ENCODE measurements at regions not wholly inside any gene's neighbourhood (a gene's known extent, or its start where the extent isn't known, plus 50 kb on each side); places are given as distances from the start of the nearest gene placed in this dataset.
A peak's percentile ranks its signal among the peaks of the same experiment; 100 is the strongest.

DNA sequence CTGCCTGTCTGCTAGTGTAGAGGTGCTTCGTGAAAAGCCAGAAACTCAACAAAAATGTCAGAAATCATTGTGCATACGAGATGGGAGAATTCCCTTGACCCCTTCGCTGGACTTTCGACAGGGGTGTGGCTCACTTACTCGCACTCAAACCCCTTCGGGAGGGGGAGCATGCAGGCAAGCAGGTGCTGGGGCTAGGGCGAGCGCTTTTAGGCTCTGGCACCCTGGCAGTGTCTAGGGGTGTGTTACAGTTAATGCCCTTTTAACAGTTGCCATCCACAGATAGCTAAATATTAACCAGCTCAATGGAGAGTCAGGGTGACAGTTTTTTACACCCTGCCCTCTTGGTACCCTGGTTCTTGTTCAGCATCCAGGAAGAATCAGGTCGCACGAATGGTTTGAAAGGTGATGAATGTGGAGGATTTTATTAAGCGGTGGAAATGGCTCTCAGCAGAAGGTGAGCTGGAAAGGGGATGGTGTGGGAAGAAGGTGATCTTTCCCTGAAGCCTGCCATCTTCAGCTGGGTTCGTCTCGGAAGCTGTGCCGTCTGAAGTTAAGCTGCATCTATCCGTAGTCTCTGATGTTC, 59.6 kb upstream of the SHANK2 start:
- no peak for ATAC-seq
- H3K27ac Mint-ChIP-seq = no peak overlapping the region
- H3K4me3 Mint-ChIP-seq = no peak overlapping the region
- H3K4me1 Mint-ChIP-seq = no peaks in the 10 kb centered on the region
- no peaks in the 10 kb centered on the region for H3K36me3 Mint-ChIP-seq
- no peaks in the 10 kb centered on the region for H3K27me3 Mint-ChIP-seq
- peaks cover 3% of the 10 kb centered on the region for H3K9me3 Mint-ChIP-seq

DNA sequence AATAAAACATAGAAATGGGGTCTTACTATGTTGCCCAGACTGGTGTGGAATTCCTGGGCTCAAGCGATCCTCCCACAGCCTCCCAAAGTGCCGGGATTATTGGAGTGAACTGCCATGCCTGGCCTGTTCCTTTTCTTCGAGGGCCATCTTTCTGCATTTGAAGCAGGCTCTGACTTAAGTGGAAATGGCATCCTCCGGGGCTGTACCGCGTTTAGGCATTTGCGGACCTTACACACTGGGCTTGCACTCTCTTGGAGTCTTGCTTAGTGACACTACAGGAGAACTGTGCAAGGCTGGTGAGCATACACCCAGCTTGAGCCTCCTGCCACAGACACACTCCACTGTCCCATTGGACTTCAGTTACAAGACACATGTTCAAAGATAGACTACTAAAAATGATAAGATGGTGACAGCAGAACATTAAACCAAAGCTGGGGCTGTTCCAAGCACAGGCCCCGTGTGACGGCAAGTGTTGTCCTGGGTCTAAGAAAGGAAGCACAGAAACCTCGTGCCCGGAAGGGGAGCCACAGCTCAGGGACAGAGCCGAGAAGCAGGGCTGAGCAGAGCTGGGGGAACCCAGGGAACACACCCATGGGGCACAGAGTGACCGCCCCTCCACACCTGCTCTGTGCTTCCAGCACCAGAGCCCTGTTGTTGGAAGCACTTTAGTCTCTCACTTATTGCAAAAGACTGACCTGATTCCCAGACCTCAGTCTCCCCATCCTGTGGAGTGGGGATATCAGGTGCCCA, 59.0 kb upstream of the SHANK2 start:
- H3K9me3 Mint-ChIP-seq = no peaks in the 10 kb centered on the region

DNA sequence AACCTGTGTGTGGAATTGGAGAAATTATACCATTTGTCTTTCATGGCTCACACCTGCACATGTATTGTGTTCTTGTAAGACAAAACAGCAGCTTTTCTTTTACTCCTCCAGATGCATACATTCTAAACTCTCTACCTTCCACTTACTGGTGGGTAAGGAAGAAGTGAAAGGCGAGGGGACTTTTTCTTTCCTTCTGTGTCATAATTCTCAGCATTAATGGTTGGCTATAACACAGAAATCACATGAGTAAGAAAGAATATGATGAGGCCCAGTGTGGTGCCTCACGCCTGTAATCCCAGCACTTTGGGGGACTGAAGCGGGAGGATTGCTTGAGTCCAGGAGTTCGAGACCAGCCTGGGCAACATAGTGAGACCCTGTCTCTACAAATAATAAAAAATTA, 57.8 kb upstream of the SHANK2 start:
- H3K36me3 Mint-ChIP-seq = no peaks in the 10 kb centered on the region
- no peaks in the 10 kb centered on the region for H3K4me1 Mint-ChIP-seq
- H3K27ac Mint-ChIP-seq = no peak overlapping the region
- no peaks in the 10 kb centered on the region for H3K9me3 Mint-ChIP-seq
- no peaks in the 10 kb centered on the region for H3K27me3 Mint-ChIP-seq
- peak; percentile 60 for ATAC-seq
- no peak overlapping the region for H3K4me3 Mint-ChIP-seq

More for the DNA sequence above, 59.0 kb upstream of the SHANK2 start:
- no peak for ATAC-seq
- Mint-ChIP-seq H3K4me1 (no peaks in the 10 kb centered on the region), H3K27ac (no peak overlapping the region), H3K27me3 (no peaks in the 10 kb centered on the region), H3K4me3 (no peak overlapping the region), H3K36me3 (no peaks in the 10 kb centered on the region)

DNA sequence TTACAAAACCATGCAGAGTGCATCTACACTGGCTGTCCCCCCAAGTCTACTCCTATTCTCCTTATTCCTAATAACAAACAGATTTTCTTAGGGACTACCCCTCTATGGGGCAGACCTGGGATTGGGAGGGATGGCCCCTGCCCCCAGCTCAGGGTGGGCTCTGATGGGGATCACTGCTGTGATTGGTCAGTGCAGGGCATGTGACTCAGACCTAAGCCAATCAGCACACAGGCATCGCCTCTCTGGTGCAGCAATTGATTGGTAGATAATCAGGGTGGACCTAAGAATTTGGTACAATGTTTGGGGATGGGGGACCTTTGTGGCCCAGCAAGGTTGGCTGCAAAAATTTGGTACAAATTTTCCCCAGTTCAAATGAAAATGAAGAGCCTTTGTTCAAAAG, 57.2 kb upstream of the SHANK2 start:
- H3K9me3 Mint-ChIP-seq = no peaks in the 10 kb centered on the region
- ATAC-seq = no peak
- no peaks in the 10 kb centered on the region for H3K4me1 Mint-ChIP-seq
- H3K4me3 Mint-ChIP-seq = no peak overlapping the region
- no peaks in the 10 kb centered on the region for H3K27me3 Mint-ChIP-seq
- no peaks in the 10 kb centered on the region for H3K36me3 Mint-ChIP-seq
- no peak overlapping the region for H3K27ac Mint-ChIP-seq

DNA sequence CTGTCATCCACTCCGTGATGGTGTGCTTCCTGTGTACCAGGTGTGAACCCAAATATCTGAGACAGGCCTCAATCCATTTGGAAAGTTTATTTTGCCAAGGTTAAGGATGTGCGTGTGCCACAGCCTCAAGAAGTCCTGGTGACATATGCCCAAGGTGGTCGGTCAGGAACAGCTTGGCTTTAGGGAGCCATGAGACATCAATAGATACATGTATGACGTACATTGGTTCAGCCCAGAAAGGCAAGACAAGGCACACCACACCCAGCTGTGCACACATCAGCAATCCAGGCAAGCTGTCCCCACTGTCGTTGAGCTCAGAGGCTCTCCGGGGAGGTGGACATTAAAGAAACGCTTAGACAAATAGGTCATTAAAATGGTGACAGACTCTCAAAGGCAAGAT, 56.8 kb upstream of the SHANK2 start:
- H3K4me1 Mint-ChIP-seq = no peaks in the 10 kb centered on the region
- no peaks in the 10 kb centered on the region for H3K27me3 Mint-ChIP-seq
- no peaks in the 10 kb centered on the region for H3K36me3 Mint-ChIP-seq
- no peak overlapping the region for H3K27ac Mint-ChIP-seq
- H3K9me3 Mint-ChIP-seq = no peaks in the 10 kb centered on the region
- no peak for ATAC-seq
- no peak overlapping the region for H3K4me3 Mint-ChIP-seq

DNA sequence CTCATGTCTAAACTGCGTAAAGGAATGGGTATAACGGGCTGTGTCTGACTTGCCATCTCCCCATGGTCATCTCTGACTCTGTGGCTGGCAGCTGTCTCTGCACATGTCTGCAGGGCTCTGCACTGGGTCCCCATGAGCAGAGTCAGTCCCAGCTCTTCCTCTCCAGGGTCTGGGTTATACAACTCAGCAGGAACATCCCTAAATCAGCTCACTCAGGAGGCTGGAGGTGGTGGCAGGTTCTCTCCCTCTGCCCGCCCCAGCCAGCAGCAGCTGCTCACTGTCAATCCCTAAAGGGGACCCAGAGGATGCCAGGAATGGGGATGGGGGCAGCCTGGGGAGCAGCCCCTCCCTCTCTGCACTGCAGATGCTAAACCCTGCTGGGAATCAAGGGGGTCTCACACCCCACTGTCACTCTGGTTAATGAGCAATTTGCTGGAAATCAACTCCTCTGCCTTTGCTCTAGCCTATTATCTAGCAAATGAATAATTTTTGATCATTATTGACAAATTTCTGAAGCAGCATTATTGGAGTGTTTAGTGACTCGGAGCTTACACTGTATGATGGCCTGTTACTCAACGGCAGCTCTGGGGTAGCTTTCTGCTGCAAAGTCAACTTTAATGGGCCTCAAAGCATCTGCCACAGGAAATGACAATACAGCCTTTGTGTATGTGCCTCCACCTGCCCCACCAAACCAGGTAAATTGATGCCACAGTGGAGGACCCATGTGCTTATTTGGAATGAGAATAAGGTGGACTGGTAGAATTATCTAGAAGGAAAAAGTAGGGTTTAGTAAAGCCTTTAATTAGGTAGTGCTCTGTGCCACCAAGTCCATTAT, 55.7 kb upstream of the SHANK2 start:
- H3K36me3 Mint-ChIP-seq = no peaks in the 10 kb centered on the region
- H3K4me3 Mint-ChIP-seq = no peak overlapping the region
- no peaks in the 10 kb centered on the region for H3K4me1 Mint-ChIP-seq
- H3K27ac Mint-ChIP-seq = no peak overlapping the region
- no peak for ATAC-seq
- no peaks in the 10 kb centered on the region for H3K27me3 Mint-ChIP-seq
- no peaks in the 10 kb centered on the region for H3K9me3 Mint-ChIP-seq

DNA sequence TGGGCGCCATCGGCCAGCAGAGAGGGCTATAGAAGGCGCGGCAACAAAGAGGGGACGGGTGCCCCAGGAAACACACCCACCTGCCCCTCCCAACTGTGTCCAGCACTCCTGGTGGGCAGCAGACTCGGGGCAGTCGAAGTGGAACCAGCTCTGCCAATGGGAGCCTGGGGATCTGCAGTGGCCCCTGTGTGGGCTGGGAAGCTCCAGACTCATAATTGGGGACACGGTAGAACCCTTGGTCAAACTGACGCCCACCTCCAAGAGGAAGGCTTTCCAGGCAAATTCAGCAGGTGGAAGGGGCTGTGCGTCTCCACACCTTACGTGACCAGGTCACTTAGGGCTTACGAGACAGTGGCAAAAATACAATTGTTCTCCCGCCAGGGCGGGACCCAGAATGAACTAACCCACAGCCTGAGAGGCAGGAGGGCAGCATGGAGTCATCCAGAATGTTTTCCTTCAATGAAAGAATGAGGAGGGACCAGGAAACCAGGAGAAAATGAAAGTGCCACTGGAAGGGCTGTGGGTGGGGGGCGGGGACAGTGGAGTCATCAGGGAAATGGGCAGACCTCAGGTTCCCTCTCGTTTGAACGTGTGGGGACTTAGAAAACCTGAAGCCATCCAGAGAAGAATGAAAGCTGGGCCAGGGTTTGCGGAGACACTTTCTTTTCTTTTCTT, 53.2 kb upstream of the SHANK2 start:
- no peaks in the 10 kb centered on the region for H3K4me1 Mint-ChIP-seq
- H3K27me3 Mint-ChIP-seq = peaks cover 24% of the 10 kb centered on the region
- no peak overlapping the region for H3K4me3 Mint-ChIP-seq
- H3K36me3 Mint-ChIP-seq = no peaks in the 10 kb centered on the region
- peak; percentile 6 for ATAC-seq
- no peak overlapping the region for H3K27ac Mint-ChIP-seq
- H3K9me3 Mint-ChIP-seq = no peaks in the 10 kb centered on the region

DNA sequence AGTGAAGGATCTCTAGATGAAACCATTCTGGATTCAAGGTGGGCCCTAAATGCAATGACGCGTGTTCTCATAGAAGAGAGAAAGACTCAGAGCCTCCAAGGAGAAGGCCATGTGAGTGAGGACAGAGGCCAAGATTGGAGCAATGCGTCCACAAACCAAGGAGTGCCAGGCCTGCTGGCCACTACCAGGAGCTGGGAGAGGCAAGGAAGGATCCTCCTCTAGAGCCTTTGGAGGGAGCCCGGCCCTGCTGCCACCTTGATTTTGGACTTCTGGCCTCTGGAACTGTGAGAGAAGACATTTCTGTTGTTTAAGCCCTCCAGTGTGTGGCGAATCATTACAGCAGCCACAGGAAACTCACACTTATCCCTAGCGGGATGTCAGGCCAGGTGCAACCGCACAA, 52.7 kb upstream of the SHANK2 start:
- Mint-ChIP-seq H3K9me3 (no peaks in the 10 kb centered on the region), H3K4me1 (no peaks in the 10 kb centered on the region), H3K27me3 (peaks cover 29% of the 10 kb centered on the region)

DNA sequence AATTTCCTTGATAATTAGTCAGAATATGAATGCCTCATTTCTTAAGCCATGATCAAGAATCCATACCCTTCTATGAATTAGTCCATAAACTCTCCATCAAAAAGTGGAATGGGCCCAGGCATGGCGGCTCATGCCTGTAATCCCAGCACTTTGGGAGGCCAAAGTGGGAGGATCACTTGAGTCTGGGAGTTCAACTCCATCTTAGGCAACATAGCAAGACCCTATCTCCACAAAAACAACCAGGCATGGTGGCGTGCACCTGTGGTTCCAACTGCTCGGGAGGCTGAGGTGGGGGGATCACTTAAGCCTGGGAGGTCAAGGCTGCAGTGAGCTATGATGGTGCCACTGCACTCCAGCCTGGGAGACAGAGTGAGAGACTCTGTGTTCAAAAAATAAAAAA, 52.1 kb upstream of the SHANK2 start:
- Mint-ChIP-seq H3K4me1 (no peaks in the 10 kb centered on the region), H3K9me3 (no peaks in the 10 kb centered on the region)

More for the DNA sequence above, 52.7 kb upstream of the SHANK2 start:
- no peak for ATAC-seq
- Mint-ChIP-seq H3K36me3 (no peaks in the 10 kb centered on the region), H3K27ac (no peak overlapping the region), H3K4me3 (no peak overlapping the region)

DNA sequence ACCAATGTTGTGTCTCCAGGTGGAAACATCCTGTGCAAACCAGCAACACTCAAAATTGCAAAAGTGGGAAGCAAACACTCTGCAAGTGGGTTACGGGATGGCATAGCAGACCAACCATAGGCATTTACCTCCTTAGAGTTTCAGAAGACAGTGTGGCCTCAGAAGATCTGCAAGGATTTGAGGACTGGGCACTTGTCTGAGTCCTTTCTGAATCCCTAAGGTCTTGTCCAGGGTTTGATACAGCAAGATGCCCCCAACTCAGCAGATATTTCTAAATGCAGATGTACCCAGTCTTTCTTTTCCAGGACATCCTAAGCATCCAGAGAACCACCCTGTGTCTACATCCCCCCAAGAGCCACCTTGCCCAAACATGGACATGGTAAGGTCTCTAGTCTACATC, 51.7 kb upstream of the SHANK2 start:
- peaks cover 39% of the 10 kb centered on the region for H3K27me3 Mint-ChIP-seq
- no peaks in the 10 kb centered on the region for H3K4me1 Mint-ChIP-seq

More for the DNA sequence above, 52.1 kb upstream of the SHANK2 start:
- H3K36me3 Mint-ChIP-seq = no peaks in the 10 kb centered on the region
- no peak overlapping the region for H3K27ac Mint-ChIP-seq
- H3K4me3 Mint-ChIP-seq = no peak overlapping the region
- H3K27me3 Mint-ChIP-seq = peaks cover 35% of the 10 kb centered on the region
- ATAC-seq = no peak

DNA sequence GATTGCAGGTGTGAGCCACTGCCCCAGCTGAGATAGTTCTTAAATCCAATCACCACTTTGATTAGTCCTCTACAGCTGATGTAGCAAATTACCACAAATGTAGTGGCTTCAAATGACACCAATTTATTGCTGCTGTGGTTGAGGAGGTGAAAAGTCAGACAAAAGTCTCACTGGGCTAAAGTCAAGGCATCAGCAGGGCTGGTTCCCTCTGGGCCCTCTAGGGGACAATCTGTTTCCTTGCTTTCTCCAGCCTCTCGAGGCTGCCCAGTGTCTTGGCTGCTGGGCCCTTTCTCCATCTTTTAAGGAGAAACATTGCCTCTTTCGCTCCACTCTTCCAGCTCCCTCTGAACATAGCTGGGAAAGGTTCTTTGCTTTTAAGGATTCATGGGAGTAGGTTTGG, 50.5 kb upstream of the SHANK2 start:
- no peaks in the 10 kb centered on the region for H3K9me3 Mint-ChIP-seq
- H3K4me1 Mint-ChIP-seq = no peaks in the 10 kb centered on the region
- H3K4me3 Mint-ChIP-seq = no peak overlapping the region
- no peak overlapping the region for H3K27ac Mint-ChIP-seq
- ATAC-seq = no peak
- H3K27me3 Mint-ChIP-seq = peaks cover 51% of the 10 kb centered on the region
- H3K36me3 Mint-ChIP-seq = no peaks in the 10 kb centered on the region

More for the DNA sequence above, 51.7 kb upstream of the SHANK2 start:
- H3K36me3 Mint-ChIP-seq = no peaks in the 10 kb centered on the region
- H3K27ac Mint-ChIP-seq = no peak overlapping the region
- H3K4me3 Mint-ChIP-seq = no peak overlapping the region
- no peak for ATAC-seq
- no peaks in the 10 kb centered on the region for H3K9me3 Mint-ChIP-seq

DNA sequence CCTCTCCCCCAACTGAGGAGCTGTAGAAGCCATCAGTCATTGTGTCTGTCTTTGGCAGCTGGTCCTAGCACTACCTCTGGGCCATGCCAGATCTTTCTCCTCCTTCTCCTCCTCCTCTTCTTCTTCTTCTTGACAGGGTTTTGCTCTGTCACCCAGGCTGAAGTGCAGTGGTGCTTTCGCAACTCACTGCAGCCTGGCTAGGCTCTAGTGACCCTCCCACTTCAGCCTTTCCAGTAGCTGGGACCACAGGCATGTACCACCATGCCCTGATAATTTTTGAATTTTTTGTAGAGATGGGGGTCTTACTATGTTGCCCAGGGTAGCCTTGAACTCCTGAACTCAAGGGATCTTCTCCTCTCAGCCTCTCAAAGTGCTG, 50.1 kb upstream of the SHANK2 start:
- Mint-ChIP-seq H3K4me3 (no peak overlapping the region), H3K9me3 (no peaks in the 10 kb centered on the region), H3K4me1 (no peaks in the 10 kb centered on the region), H3K36me3 (no peaks in the 10 kb centered on the region), H3K27me3 (peaks cover 54% of the 10 kb centered on the region), H3K27ac (no peak overlapping the region)
- no peak for ATAC-seq

Measured in stimulated activated memory B cell treated with anti-CD40 and anti-IgM and Interleukin-4, amounts not matched to agents 10 μg/mL and 1 μg/mL and 100 μg/mL, for 72 hours (primary cell).